ENCODE measurements at regions not wholly inside any gene's neighbourhood (a gene's known extent, or its start where the extent isn't known, plus 50 kb on each side); places are given as distances from the start of the nearest gene placed in this dataset.

- TF ChIP-seq EZH2 (IDR thresholded peaks at IDR 0.05; ENCODE audit: low read depth, unreplicated experiment): no peak
- TF ChIP-seq NANOG (IDR thresholded peaks at IDR 0.05; ENCODE audit: borderline replicate concordance): no peak
- no peak for TF ChIP-seq ZNF114 (CRISPR knock-in tag; IDR thresholded peaks at IDR 0.05)
- TF ChIP-seq ETS1 (IDR thresholded peaks at IDR 0.05): no peak
- TF ChIP-seq, protein P1, sequence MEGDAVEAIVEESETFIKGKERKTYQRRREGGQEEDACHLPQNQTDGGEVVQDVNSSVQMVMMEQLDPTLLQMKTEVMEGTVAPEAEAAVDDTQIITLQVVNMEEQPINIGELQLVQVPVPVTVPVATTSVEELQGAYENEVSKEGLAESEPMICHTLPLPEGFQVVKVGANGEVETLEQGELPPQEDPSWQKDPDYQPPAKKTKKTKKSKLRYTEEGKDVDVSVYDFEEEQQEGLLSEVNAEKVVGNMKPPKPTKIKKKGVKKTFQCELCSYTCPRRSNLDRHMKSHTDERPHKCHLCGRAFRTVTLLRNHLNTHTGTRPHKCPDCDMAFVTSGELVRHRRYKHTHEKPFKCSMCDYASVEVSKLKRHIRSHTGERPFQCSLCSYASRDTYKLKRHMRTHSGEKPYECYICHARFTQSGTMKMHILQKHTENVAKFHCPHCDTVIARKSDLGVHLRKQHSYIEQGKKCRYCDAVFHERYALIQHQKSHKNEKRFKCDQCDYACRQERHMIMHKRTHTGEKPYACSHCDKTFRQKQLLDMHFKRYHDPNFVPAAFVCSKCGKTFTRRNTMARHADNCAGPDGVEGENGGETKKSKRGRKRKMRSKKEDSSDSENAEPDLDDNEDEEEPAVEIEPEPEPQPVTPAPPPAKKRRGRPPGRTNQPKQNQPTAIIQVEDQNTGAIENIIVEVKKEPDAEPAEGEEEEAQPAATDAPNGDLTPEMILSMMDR (conservative IDR thresholded peaks at IDR 0.05; ENCODE audit: low read depth in 2 of 2): no peak
- no peak for TF ChIP-seq CREB1 (CRISPR knock-in tag; IDR thresholded peaks at IDR 0.05; ENCODE audit: low read depth)
These were observed 403.7 kb upstream of the AZI2 start (continued) for GRCh38 chr3:28752290-28752689.

GRCh38 chr3:28756056-28756455 lies 407.4 kb upstream of the AZI2 start:
- Histone ChIP-seq H2AFZ (no peak overlapping the region), H3K9me2 (ENCODE audit: insufficient read depth) (peaks cover 10% of the 10 kb centered on the region; the same call in 1 of the 2 replicates), H3K4me1 (ENCODE audit: insufficient read depth) (no peaks in the 10 kb centered on the region), H3K79me2 (replicated peaks; ENCODE audit: insufficient read depth) (no peaks in the 10 kb centered on the region), H3K4me2 (no peak overlapping the region), H3K4me3 (no peak overlapping the region), H3K27ac (ENCODE audit: low read depth) (no peak overlapping the region), H3F3A (replicated peaks; ENCODE audit: low read depth) (no peaks in the 10 kb centered on the region), H3K27me3 (ENCODE audit: insufficient read depth) (no peaks in the 10 kb centered on the region), H3K36me3 (ENCODE audit: insufficient read depth) (no peaks in the 10 kb centered on the region), H4K20me1 (replicated peaks; ENCODE audit: insufficient read depth) (no peaks in the 10 kb centered on the region)
- Mint-ChIP-seq H3K4me1 (peaks cover 2% of the 10 kb centered on the region; the same call in 1 of the 3 replicates), H3K36me3 (ENCODE audit: low read depth) (peaks cover 5% of the 10 kb centered on the region; the same call in 1 of the 3 replicates), H3K9me3 (peaks cover 5% of the 10 kb centered on the region; the same call in 2 of the 3 replicates), H3K4me3 (no peak overlapping the region), H3K27ac (no peak overlapping the region), H3K27me3 (ENCODE audit: insufficient read depth, low read depth, poor library complexity) (no peaks in the 10 kb centered on the region)
- ATAC-seq: no peak
- no peak for DNase-seq (ENCODE audit: low spot score)
- TF ChIP-seq ZNF114 (CRISPR knock-in tag; IDR thresholded peaks at IDR 0.05) (no peak), STAT1 (IDR thresholded peaks at IDR 0.05; ENCODE audit: unreplicated experiment) (no peak), EZH2phosphoT487 (IDR thresholded peaks at IDR 0.05; ENCODE audit: unreplicated experiment) (no peak), NANOG (IDR thresholded peaks at IDR 0.05; ENCODE audit: borderline replicate concordance) (no peak), ZNF331 (CRISPR knock-in tag; IDR thresholded peaks at IDR 0.05; ENCODE audit: low read depth) (no peak), ETS1 (IDR thresholded peaks at IDR 0.05) (no peak), ZNF462 (CRISPR knock-in tag; IDR thresholded peaks at IDR 0.05) (no peak), POLR2AphosphoS5 (IDR thresholded peaks at IDR 0.05; ENCODE audit: low read depth) (no peak)
